ENCODE measurements at regions not wholly inside any gene's neighbourhood (a gene's known extent, or its start where the extent isn't known, plus 50 kb on each side); places are given as distances from the start of the nearest gene placed in this dataset.
A peak's percentile ranks its signal among the peaks of the same experiment; 100 is the strongest.

GRCh38 chr1:38476111-38476849 is 383.3 kb downstream of the RRAGC start:
- BruUV-seq (replicated peaks), result no TSS peak
- H3K9me1 ChIP-seq (replicated peaks; ENCODE audit: control insufficient read depth, extremely low read depth, insufficient read depth, low read length), result no peaks in the 10 kb centered on the region
- no peaks in the 10 kb centered on the region for H3K4me1 ChIP-seq (ENCODE audit: control insufficient read depth, extremely low read depth, insufficient read depth, low read length)
- H2AFZ ChIP-seq (ENCODE audit: low read depth, low read length), result no peak overlapping the region
- no peaks in the 10 kb centered on the region for H3K9me3 ChIP-seq (replicated peaks; ENCODE audit: control insufficient read depth, insufficient read depth, low read length)
- H3K36me3 ChIP-seq (ENCODE audit: control insufficient read depth in 2 of 2, extremely low read depth in 1 of 2, insufficient read depth in 2 of 2, low read length in 2 of 2), result no peaks in the 10 kb centered on the region
- no peak overlapping the region for H3K27ac ChIP-seq (ENCODE audit: insufficient read depth, low read depth, low read length)
- no peak for DNase-seq (ENCODE audit: low read depth, low spot score)
- H3K4me2 ChIP-seq (ENCODE audit: insufficient read depth, low read length), result no peak overlapping the region
- POLR2A ChIA-PET, result no interaction called here
- H4K20me1 ChIP-seq (replicated peaks; ENCODE audit: control insufficient read depth, extremely low read depth, insufficient read depth, low read length), result no peaks in the 10 kb centered on the region
- intact Hi-C loops (cut with micrococcal nuclease), result no loop called here
- H3K4me3 ChIP-seq (replicated peaks in 1 of 3; ENCODE audit: insufficient read depth in 1 of 3, low read depth in 1 of 3, low read length in 3 of 3), result no peak overlapping the region
- H3K9ac ChIP-seq (replicated peaks; ENCODE audit: extremely low read depth, insufficient read depth, low read length), result no peak overlapping the region
- FAIRE-seq, result no peak
- CTCF ChIA-PET, result no interaction called here
- dilution Hi-C loops (cut with MboI; ENCODE audit: extremely low pct_ligation_motif_present, low sequenced_read_pairs), result no loop called here
- H3K79me2 ChIP-seq (ENCODE audit: control insufficient read depth, insufficient read depth, low read length), result no peaks in the 10 kb centered on the region
- no peak for TF ChIP-seq CTCF (IDR thresholded peaks at IDR 0.05; ENCODE audit: extremely low read depth in 1 of 2, insufficient read depth in 1 of 2, low read depth in 1 of 2, low read length in 2 of 2)
- TF ChIP-seq GATA2 (IDR thresholded peaks at IDR 0.05; ENCODE audit: insufficient read depth, insufficient read length, low read depth, low read length), result no peak
- TF ChIP-seq POLR2AphosphoS5 (IDR thresholded peaks at IDR 0.05; ENCODE audit: insufficient read depth, low read depth, low read length), result no peak
- TF ChIP-seq, protein P1, sequence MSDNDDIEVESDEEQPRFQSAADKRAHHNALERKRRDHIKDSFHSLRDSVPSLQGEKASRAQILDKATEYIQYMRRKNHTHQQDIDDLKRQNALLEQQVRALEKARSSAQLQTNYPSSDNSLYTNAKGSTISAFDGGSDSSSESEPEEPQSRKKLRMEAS (IDR thresholded peaks at IDR 0.05; ENCODE audit: insufficient read depth, insufficient read length), result no peak
- TF ChIP-seq EZH2 (IDR thresholded peaks at IDR 0.05; ENCODE audit: borderline replicate concordance, low read depth, low read length, severe bottlenecking), result peak; percentile 49
- no peak for TF ChIP-seq MYC (IDR thresholded peaks at IDR 0.05; ENCODE audit: low read depth, low read length)
- TF ChIP-seq FOS (IDR thresholded peaks at IDR 0.05; ENCODE audit: borderline replicate concordance, insufficient read depth, low read length), result no peak
- H3K27me3 ChIP-seq (ENCODE audit: control insufficient read depth in 2 of 2, insufficient read depth in 2 of 2, low read length in 2 of 2), result peaks cover 15% of the 10 kb centered on the region in 2 experiments
